ENCODE measurements at regions not wholly inside any gene's neighbourhood (a gene's known extent, or its start where the extent isn't known, plus 50 kb on each side); places are given as distances from the start of the nearest gene placed in this dataset.

DNA sequence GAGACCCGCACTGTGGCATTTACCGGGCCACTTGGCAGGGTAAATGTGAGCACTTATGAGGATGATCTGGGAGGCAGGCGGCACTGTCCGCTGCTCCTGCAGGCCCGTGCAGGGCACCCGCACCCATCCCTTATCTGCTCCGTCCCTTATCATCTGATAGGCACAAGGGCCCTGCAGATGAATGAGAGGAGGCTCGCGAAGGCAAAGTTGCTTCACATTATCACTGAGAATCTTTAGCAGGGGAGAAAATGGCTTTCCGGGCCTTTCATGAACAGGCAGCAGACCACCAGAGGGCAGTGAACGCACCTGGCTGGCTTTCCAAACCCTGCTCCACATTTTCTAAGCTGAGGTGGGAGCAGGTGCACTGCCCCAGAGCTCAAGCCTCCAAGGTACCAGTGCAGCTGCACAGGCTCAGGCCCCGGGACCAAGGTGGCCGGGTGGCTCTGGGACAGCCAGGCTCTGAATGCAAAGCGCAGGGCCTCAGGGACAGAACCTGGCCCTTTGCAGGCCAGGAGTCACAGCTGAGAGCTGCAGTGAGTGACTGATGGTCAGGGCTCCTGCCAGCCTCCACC lies 165.6 kb downstream of the SHANK2 start:
- no peaks in the 10 kb centered on the region for H3K4me1 ChIP-seq (replicated peaks in 1 of 2)
- H3K9me3 ChIP-seq (replicated peaks in 1 of 3) = no peaks in the 10 kb centered on the region
- TF ChIP-seq POLR2A (IDR thresholded peaks at IDR 0.05) = no peak
- TF ChIP-seq, protein P1, sequence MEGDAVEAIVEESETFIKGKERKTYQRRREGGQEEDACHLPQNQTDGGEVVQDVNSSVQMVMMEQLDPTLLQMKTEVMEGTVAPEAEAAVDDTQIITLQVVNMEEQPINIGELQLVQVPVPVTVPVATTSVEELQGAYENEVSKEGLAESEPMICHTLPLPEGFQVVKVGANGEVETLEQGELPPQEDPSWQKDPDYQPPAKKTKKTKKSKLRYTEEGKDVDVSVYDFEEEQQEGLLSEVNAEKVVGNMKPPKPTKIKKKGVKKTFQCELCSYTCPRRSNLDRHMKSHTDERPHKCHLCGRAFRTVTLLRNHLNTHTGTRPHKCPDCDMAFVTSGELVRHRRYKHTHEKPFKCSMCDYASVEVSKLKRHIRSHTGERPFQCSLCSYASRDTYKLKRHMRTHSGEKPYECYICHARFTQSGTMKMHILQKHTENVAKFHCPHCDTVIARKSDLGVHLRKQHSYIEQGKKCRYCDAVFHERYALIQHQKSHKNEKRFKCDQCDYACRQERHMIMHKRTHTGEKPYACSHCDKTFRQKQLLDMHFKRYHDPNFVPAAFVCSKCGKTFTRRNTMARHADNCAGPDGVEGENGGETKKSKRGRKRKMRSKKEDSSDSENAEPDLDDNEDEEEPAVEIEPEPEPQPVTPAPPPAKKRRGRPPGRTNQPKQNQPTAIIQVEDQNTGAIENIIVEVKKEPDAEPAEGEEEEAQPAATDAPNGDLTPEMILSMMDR (IDR thresholded peaks at IDR 0.05) = peak in 5 of 6 experiments; percentile 7 to 43 (median 37)
- DNase-seq = peak in 6 of 7 donors; percentile 21 to 59 (median 36)
- H3K27me3 ChIP-seq = peaks cover 2% of the 10 kb centered on the region
- intact Hi-C loops (cut with DNase I) = no loop called here
- no peak overlapping the region for H3K4me3 ChIP-seq
- H3K36me3 ChIP-seq (replicated peaks in 1 of 2) = no peaks in the 10 kb centered on the region
- H3K27ac ChIP-seq = no peak overlapping the region
- 30 to 46% (median 42%) methylated on average over 11 to 14 of the region's 14 CpGs for WGBS, 4 donors

DNA sequence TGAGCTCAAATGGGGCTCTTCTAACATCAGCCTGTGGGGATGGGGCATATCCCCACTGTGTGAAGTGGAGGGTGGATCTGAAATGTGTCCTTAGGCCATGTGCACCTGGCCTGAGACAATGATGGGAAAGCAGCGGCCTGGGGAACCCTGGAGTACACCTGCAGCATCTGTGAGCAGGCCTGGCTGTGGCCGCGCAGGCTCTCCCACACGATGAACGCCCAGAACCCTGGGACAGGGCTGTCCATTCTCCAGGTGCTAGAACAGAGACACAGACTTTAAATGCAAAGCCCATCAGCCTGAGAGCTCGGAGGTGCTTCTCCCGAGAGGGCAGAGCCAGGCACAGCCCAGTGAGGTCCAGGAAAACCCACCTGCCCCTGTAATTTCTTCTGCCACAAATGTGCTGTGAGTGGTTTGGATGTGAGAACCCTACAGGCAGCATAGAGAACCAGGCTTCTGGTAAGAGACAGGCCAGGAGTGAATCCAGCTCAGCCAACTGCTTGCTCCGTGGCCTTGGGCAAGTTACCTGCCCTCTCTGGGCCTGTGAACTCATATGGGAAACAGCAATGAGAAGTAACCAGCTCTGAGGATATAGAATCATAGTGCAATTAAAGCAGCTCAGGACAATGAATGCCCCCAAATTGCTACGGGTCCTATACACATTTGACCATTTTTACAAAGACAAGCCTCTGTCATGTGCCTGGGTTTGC lies 167.9 kb downstream of the SHANK2 start:
- 88 to 96% (median 90%) methylated on average over 7 to 9 of the region's 9 CpGs for WGBS, 4 donors

DNA sequence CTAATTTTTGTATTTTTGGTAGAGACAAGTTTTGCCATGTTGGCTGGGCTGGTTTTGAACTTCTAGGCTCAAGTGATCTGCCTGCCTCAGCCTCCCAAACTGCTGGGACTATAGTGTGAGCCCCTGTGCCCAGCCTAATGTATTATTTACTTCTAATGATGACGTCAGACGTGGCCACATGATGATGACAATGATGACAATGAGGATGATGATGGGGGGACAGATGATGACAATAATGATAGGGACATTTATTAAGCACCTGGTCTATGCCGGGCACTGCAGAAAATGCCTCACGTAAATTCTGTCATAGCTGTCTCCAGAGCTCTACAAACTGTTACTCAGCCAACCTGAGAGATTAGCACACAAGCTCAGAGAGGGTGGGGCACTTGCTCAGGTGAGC lies 169.3 kb downstream of the SHANK2 start:
- no peaks in the 10 kb centered on the region for H3K4me1 ChIP-seq (replicated peaks in 1 of 2)
- H3K4me3 ChIP-seq = no peak overlapping the region
- no peak for DNase-seq
- peaks cover 10% of the 10 kb centered on the region for H3K27me3 ChIP-seq
- intact Hi-C loops (cut with DNase I) = no loop called here
- no peak for TF ChIP-seq POLR2A (IDR thresholded peaks at IDR 0.05)
- TF ChIP-seq, protein P1 (IDR thresholded peaks at IDR 0.05) = no peak
- no peaks in the 10 kb centered on the region for H3K9me3 ChIP-seq (replicated peaks in 1 of 3)
- whole genome bisulfite sequencing, 4 donors = 76 to 85% (median 79%) methylated on average over 4 of the region's 4 CpGs
- H3K27ac ChIP-seq = no peak overlapping the region
- H3K36me3 ChIP-seq (replicated peaks in 1 of 2) = no peaks in the 10 kb centered on the region

More for the DNA sequence above, 167.9 kb downstream of the SHANK2 start:
- TF ChIP-seq, protein P1 (IDR thresholded peaks at IDR 0.05) = no peak
- no peak for TF ChIP-seq POLR2A (IDR thresholded peaks at IDR 0.05)
- Histone ChIP-seq H3K4me3 (no peak overlapping the region), H3K27me3 (peaks cover 10% of the 10 kb centered on the region), H3K9me3 (replicated peaks in 1 of 3) (no peaks in the 10 kb centered on the region), H3K4me1 (replicated peaks in 1 of 2) (no peaks in the 10 kb centered on the region), H3K27ac (no peak overlapping the region), H3K36me3 (replicated peaks in 1 of 2) (no peaks in the 10 kb centered on the region)
- intact Hi-C loops (cut with DNase I) = no loop called here
- DNase-seq = no peak

DNA sequence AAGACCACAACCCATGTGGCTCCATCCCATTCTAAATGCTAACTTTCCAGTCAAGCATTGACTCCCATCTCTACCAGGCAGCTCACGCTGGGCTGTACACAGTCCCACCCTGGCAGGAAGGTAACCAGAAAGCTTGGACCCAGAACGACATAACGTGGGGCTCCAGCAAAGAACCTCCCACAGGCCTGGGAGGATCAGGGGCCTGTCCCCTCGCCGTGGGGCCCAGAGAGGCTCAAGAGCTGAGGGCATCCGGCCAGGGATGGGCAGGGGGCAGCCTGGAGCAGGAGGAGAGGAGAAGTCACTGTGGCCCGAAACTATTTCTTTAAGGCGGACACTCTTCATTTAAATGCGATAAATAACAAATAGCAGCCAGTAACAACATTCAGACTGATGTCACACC lies 169.9 kb downstream of the SHANK2 start:
- TF ChIP-seq, protein P1 (IDR thresholded peaks at IDR 0.05) = no peak
- TF ChIP-seq POLR2A (IDR thresholded peaks at IDR 0.05) = no peak
- Histone ChIP-seq H3K36me3 (replicated peaks in 1 of 2) (no peaks in the 10 kb centered on the region), H3K27ac (no peak overlapping the region), H3K9me3 (replicated peaks in 1 of 3) (no peaks in the 10 kb centered on the region), H3K27me3 (peaks cover 10% of the 10 kb centered on the region), H3K4me3 (no peak overlapping the region), H3K4me1 (replicated peaks in 1 of 2) (no peaks in the 10 kb centered on the region)
- intact Hi-C loops (cut with DNase I) = no loop called here
- no peak for DNase-seq
- WGBS, 4 donors = 73 to 95% (median 76%) methylated on average over 7 to 9 of the region's 9 CpGs

Measured in adrenal gland (tissue), 9 donors.